Osteoblast (primary cell): ENCODE measurements at regions not wholly inside any gene's neighbourhood (a gene's known extent, or its start where the extent isn't known, plus 50 kb on each side); places are given as distances from the start of the nearest gene placed in this dataset.
A peak's percentile ranks its signal among the peaks of the same experiment; 100 is the strongest.

Experiments
- DNase-seq: peaks from one replicate; pipeline ENCODE4 v3.0.0; 2011; ENCODE audit warnings: low spot score, mixed read lengths; ENCODE audit not compliant: insufficient read length; ENCODE audit errors: missing footprints
- H2AFZ ChIP-seq: 2 replicates; pipeline ENCODE4 v1.6.0; 2011; ENCODE audit warnings: mild to moderate bottlenecking, low read length
- H3K27ac ChIP-seq: 2 replicates; pipeline ENCODE4 v1.5.1; 2011; ENCODE audit warnings: mild to moderate bottlenecking, low read depth, low read length, moderate library complexity
- H3K27me3 ChIP-seq: 2 replicates; pipeline ENCODE4 v1.6.0; 2012; ENCODE audit warnings: mild to moderate bottlenecking, control low read depth, inconsistent platforms, low read length, moderate library complexity; ENCODE audit not compliant: insufficient read depth
- H3K36me3 ChIP-seq: 2 replicates; pipeline ENCODE4 v1.5.1; 2011; ENCODE audit warnings: mild to moderate bottlenecking, low read length, control low read depth, moderate library complexity; ENCODE audit not compliant: insufficient read depth
- H3K4me1 ChIP-seq: 2 replicates; pipeline ENCODE4 v1.5.1; 2011; ENCODE audit warnings: mild to moderate bottlenecking, low read length, control low read depth, moderate library complexity; ENCODE audit not compliant: insufficient read depth
- H3K4me2 ChIP-seq: 2 replicates; pipeline ENCODE4 v1.6.0; 2011; ENCODE audit warnings: mild to moderate bottlenecking, low read length; ENCODE audit not compliant: insufficient read depth
- H3K4me3 ChIP-seq: fragments of 200-600 bp; sonication (generic); 3 replicates; pipeline ENCODE4 v1.5.1; 2012; ENCODE audit warnings: mild to moderate bottlenecking, low read length, inconsistent platforms; ENCODE audit not compliant: insufficient read depth
- H3K79me2 ChIP-seq: 2 replicates; pipeline ENCODE4 v1.6.0; 2012; ENCODE audit warnings: mild to moderate bottlenecking, low read length, control low read depth, inconsistent platforms; ENCODE audit not compliant: insufficient read depth
- H3K9me3 ChIP-seq: 2 replicates; pipeline ENCODE4 v1.5.1; 2011; ENCODE audit warnings: low read depth, low read length, control low read depth
- H4K20me1 ChIP-seq: 2 replicates; pipeline ENCODE4 v1.6.0; 2012; ENCODE audit warnings: mild to moderate bottlenecking, low read length, control low read depth; ENCODE audit not compliant: insufficient read depth
- CTCF ChIP-seq: IDR thresholded peaks from 2 replicates; pipeline ENCODE4 v1.5.1; 2011; ENCODE audit warnings: mild to moderate bottlenecking, low read depth, low read length, moderate library complexity; ENCODE audit errors: extremely low read depth

DNA sequence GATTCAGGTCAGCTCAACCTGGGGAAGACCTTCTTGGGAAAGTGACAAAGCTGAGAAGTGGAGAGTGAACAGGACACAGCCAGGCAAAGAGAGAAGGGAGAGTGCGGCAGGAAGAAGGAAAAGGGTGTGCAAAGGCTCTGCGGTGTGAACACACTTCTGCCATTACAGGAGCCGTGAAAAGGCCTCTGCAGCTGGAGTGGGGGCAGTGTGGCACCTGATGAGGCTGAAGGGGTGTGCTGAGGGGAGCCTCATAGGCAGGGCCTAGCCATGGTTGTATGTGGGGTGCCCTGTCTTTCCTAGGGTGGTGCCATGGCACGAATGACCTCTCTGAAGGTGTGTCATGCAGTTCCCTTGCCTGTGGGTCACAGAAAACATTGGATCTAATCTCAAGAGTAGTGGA lies 347.6 kb downstream of the CYRIA start:
- no peak overlapping the region for H3K4me2 ChIP-seq
- H3K27me3 ChIP-seq: no peaks in the 10 kb centered on the region
- no peak for TF ChIP-seq CTCF
- H3K27ac ChIP-seq: no peak overlapping the region
- no peak overlapping the region for H2AFZ ChIP-seq
- H4K20me1 ChIP-seq: no peaks in the 10 kb centered on the region
- no peak overlapping the region for H3K4me3 ChIP-seq
- H3K4me1 ChIP-seq: no peaks in the 10 kb centered on the region
- no peaks in the 10 kb centered on the region for H3K36me3 ChIP-seq
- no peaks in the 10 kb centered on the region for H3K79me2 ChIP-seq
- H3K9me3 ChIP-seq: peaks cover 5% of the 10 kb centered on the region
- DNase-seq: no peak

DNA sequence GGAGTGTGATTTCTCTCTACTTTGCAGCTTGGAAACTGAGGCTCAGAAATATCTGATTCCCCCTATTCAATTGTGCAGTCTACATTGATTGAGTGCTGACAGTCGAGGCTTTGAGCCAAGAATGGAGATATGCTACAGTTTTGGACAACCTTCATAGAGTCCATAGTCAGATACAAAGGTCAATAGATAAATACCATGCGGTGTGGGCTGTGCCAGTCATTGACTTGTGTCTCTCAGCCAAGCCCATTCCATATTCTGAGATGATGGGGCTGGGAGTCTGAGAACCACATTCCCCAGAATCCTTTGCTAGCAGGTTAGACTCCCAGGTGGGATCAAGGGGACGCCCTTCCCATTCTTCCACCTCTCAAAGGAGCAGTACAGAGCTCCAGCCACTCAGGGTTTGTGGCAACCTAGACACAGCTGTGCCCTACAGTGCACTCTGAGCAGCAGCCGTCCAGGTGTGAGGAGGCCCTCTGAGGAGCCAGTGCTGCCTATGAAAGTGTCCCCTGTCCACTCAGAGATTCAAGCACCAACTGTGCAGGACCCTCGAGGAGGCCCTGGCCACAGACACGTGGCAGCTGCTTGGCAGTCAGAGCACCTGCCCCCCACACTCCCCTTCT lies 348.3 kb downstream of the CYRIA start:
- Histone ChIP-seq H3K36me3 (no peaks in the 10 kb centered on the region), H2AFZ (no peak overlapping the region), H3K27me3 (no peaks in the 10 kb centered on the region), H3K79me2 (no peaks in the 10 kb centered on the region), H3K27ac (no peak overlapping the region), H3K4me3 (no peak overlapping the region), H4K20me1 (no peaks in the 10 kb centered on the region), H3K4me1 (no peaks in the 10 kb centered on the region), H3K9me3 (peaks cover 5% of the 10 kb centered on the region), H3K4me2 (no peak overlapping the region)
- no peak for TF ChIP-seq CTCF
- DNase-seq: no peak

GRCh38 chr2:16316456-16317210 lies 349.0 kb downstream of the CYRIA start:
- no peak overlapping the region for H3K4me3 ChIP-seq
- TF ChIP-seq CTCF: no peak
- H3K9me3 ChIP-seq: peaks cover 3% of the 10 kb centered on the region
- H3K79me2 ChIP-seq: no peaks in the 10 kb centered on the region
- peak; percentile 65 for DNase-seq
- no peak overlapping the region for H3K4me2 ChIP-seq
- H3K4me1 ChIP-seq: no peaks in the 10 kb centered on the region
- no peaks in the 10 kb centered on the region for H4K20me1 ChIP-seq
- H3K36me3 ChIP-seq: no peaks in the 10 kb centered on the region
- H2AFZ ChIP-seq: no peak overlapping the region
- H3K27ac ChIP-seq: no peak overlapping the region
- no peaks in the 10 kb centered on the region for H3K27me3 ChIP-seq

DNA sequence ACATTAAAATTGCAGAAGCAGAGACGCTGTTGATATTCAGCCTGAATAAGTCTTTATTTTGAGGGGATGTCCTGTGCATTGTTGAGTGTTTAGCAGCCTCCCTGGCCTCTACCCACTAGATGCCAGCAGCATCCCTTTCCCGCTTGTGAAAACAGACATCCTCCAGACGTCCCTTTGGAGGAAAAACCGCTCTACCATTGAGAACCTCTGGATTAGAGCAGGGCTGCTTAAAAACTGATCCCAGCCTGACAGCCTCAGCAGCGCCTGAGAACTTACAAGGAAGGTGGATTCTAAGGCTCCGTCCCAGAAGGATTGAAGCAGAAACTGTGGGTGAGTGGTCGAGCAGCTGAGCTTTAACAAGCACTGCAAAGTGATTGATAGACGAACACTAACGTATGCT lies 349.7 kb downstream of the CYRIA start:
- Histone ChIP-seq H3K4me3 (no peak overlapping the region), H3K4me2 (no peak overlapping the region), H4K20me1 (no peaks in the 10 kb centered on the region), H3K36me3 (no peaks in the 10 kb centered on the region), H2AFZ (no peak overlapping the region), H3K27me3 (no peaks in the 10 kb centered on the region), H3K4me1 (no peaks in the 10 kb centered on the region), H3K9me3 (peaks cover 3% of the 10 kb centered on the region), H3K79me2 (no peaks in the 10 kb centered on the region), H3K27ac (no peak overlapping the region)
- no peak for DNase-seq
- TF ChIP-seq CTCF: no peak
